Pons (tissue), 1 donor: ENCODE measurements at regions not wholly inside any gene's neighbourhood (a gene's known extent, or its start where the extent isn't known, plus 50 kb on each side); places are given as distances from the start of the nearest gene placed in this dataset.

ENCODE experiments used
- DNase-seq: peaks from one replicate; pipeline ENCODE4 v3.0.0-alpha.2; 2016; ENCODE audit warnings: low spot score

DNA sequence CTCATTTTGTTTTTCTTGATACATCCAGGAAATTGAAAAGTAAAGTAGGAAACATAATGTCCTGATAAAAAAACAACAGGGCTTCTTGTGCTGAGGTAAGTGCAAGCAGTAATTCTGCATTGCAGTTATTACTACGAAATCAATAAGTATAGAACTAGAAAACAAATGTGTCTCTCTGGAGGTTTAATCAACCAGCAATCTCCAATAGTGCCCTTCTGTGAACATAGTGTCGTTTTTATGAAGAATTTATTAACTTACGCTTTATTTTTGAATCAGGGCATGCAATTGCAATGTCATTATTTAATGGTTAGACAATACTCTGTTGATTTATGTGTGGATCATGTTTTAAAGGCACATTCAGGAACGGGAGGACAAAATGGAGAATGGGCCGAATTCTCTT lies 494.1 kb upstream of the NOVA1 start:
- no peak for DNase-seq

DNA sequence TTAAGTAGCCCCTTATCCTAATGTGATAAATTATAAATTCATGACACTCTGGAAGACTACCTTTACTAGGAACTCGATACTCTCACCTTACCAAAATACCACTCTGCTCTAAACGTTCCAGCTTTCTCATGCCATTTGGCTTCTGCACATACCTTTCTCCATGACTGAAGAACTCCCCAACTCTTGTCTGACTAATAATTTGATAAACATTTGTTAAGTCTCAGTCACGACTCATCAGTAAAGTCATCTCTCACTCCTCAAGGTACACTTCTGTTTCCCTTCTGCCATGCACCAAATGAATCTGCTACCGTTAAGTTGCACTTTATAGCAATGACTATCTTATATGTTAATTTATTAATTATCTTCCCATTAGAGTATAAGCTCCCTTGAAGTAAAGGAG lies 498.3 kb upstream of the NOVA1 start:
- no peak for DNase-seq

DNA sequence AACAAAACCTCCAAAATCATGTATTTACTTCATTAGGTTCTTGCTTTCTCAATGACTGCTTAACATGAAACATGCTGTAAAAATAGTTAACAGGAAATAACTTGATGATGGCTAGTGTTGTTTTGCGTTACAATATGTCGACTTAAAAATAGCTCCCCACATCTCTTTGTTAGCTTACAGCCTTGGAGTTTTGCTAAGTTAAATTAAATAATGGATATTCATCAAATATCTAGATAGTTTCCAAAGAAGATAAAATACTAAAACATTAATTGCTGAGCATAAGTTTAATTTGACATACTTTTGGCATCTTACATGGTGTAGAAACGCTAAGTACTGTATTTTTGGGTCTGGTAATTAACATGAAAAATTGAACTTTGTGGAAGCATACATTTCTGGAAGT lies 500.6 kb upstream of the NOVA1 start:
- DNase-seq: no peak

DNA sequence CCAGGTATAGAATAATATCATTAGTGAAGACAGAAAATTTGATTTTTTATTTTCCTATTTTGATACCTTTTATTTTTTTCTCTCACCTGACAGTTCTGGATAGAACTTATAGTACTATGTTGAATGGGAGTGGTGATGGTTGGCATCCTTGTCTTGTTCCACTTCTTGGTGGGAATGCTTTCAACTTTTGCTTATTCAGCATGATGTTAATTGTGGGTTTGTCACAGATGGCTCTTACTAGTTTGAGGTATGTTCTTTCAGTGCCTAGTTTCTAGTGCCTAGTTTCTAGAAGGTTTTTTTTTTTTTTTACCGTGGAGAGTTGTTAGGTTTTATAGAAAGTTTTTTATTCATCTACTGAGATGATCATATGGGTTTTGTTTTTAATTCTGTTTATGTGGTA lies 516.3 kb upstream of the NOVA1 start:
- DNase-seq: no peak

DNA sequence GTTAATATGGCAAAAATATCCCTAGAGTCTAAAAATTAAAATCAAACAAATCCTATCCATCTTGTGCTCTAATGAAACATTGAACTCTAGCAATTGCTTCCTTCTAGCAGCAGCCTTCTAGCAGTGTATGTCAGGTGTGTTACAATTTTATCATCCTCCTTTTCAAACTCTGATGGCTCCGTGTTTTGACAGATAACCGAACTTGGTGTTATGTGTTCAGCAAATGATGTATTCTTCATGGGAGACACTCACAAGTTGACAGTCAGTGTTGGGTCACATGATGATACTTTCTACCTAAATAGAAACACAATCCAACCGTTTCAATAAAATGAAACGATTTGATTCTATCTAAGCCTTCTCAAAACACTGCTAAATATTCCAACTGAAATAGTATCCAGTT lies 525.3 kb upstream of the NOVA1 start:
- DNase-seq: no peak

DNA sequence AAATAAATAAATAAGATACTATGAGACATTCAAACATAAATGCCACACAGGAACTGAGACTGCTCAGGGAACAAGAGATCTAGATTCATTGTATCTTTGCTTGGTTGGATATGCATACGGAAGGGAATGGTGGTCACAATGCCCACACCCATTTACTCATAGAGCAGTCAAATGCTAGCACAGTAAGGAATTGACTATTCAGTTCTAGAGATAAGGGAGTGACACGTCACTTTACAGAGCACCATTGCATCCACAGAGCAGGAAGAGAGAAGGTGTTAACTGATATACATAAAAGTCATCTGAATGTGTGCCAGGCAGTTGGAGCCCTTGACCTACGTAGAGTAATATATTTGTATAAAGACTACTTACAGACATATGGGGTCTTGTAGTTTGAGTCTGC lies 530.0 kb upstream of the NOVA1 start:
- no peak for DNase-seq

DNA sequence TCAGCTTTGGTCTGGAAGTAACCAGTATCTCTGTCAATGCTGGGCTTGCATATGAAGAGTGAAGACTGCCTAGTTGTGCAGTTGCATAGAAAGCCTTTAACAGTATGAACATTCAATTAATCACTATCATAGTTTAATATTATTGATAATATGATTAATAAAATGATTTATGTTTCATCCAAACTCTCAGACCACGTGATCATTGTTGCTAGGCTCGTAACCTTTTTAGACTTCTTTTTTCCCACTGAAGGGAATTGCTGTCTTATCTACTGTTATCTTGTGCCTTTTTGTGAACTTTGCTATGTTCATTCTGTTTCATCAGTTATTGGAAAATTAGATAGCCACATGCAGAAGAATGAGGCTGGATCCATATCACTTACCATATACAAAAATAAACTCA lies 536.4 kb upstream of the NOVA1 start:
- DNase-seq: no peak

DNA sequence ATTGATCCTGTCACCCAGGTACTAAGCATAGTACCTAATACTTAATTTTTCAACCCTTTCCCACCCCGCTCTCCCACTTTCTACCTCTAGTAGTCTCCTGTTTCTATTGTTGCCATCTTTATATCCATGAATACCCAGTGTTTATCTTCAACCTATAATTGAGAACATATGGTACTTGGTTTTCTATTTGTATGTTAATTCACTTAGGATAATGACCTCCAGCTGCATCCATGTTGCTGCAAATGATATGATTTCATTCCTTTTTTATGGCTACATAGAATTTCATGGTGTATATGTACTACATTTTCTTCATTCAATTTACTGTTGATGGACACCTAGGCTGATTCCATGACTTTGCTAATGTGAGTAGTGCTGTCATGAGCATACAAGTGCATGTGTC lies 547.3 kb upstream of the NOVA1 start:
- no peak for DNase-seq

DNA sequence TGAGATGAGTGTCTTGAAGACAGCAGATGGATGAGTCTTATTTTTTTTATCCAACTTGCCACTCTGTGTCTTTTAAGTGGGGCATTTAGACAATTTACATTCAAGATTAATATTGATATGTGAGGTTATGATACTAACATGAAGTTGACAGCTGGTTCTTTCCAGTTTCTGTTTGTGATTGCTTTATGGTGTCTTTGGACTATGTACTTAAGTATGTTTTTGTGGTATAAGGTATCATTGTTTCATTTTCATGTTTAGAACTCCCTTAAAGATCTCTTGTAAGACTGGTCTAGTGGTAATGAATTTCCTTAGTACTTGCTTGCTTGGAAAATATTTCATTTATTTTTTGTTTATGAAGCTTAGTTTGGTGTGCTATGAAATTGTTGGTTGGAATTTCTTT lies 550.3 kb upstream of the NOVA1 start:
- DNase-seq: no peak

DNA sequence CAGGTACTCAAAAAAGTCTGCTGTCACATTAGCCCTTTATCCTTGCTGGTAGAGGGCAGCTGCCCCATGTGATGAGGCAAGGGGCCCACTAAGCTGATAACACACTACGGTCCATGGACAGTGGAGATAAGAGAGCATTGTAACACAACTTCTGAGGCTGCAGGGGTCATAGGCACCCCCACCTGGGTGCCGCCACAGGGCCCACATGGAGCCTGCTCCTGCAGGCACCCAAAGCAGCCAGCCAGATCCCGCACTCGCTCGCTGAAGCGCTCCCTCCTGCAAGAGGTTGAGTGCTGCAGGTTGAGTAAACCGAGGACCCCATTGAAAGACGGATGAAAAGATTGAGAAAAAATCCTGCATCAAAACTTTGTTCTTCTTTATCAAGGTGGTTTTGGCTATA lies 566.3 kb upstream of the NOVA1 start:
- DNase-seq: no peak

DNA sequence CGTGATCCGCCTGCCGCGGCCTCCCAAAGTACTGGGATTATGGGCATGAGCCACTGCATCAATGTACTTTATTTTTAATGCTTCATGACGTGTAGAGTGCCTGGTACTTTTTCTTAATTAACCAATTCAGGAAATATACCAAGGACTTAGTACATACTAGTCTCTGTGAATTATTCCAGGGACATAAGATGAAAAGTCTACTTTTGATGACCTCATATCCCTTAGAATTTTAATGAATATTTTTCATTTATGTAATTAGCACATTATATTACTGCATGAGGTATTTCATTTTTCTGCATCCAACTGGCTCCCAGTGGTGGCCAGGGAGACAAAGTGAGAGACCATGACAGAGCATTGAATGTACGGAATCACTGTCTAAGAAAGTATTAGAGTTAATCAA lies 577.7 kb upstream of the NOVA1 start:
- DNase-seq: no peak

DNA sequence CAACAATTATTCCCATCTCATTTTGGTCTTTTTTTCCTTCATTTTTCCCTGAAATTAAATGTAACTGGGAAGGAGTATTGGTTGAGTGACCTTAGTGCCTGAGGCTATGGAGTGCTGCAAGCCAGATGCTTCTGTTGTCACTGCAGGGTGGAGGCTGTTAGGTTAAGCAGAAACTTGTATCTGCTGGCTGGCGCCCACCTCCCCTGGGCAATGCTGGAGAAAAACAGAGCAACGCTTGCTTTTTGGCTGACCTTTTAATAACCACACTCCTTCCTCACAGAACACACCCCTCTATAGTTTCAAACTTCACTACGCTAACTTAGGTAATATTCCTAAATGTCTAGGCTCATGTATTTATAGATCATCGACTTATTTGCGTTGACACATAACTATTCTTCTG lies 583.5 kb upstream of the NOVA1 start:
- no peak for DNase-seq

DNA sequence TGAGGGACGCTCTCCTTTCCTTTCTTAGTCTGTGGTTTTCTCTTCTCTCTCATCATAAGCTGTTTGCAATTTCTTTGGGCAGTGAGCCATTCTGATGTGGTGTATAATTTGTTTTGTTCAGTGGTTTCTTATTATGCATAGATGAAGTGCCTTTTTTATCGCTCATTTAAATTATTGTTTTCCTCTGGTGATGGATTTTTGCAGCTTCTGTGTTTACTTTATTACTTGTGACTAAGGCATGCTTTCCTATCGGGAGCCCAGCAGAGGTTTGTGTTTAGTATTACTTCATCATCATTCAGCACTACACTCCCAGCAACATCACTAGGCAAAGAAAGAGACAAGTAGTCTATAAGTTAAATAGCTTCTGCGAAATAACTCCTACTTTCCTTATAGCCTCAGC lies 586.6 kb upstream of the NOVA1 start:
- no peak for DNase-seq

DNA sequence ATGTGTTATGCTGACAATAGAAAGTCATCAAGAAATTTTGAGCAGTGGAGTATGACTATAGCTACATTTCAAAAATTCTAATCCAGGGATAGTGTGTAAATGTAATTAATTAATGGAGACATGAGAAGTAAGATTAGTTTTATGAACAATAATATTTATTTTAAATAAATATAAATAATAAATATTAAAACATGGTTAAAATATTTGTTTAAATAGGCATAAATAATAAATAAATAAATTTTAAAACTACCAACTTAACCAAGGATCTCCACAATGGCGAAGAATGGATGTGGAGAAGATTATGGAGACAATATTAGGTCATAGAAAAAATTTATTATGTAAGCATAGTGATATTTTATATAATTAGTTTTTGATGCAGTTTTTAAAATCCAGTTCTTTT lies 588.2 kb upstream of the NOVA1 start:
- DNase-seq: no peak

DNA sequence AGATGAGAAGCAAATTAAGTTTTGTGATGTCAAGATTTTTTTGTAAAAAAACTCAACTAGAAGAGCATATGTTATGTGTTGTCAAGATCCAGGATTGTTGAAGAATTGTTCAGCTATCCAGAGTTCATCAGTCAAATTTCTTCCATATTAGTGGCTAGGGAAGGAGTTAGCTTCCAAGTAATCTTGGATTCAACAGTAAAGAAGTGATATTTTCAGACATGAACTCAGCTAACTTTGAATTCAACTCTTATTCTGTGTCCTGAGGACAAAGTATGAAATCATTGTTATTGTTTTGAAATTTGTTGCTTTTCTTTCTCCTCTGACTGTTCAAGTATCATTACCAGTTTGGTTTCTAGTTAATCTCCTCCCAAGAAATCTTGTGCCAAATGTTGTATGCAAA lies 589.3 kb upstream of the NOVA1 start:
- DNase-seq: no peak

DNA sequence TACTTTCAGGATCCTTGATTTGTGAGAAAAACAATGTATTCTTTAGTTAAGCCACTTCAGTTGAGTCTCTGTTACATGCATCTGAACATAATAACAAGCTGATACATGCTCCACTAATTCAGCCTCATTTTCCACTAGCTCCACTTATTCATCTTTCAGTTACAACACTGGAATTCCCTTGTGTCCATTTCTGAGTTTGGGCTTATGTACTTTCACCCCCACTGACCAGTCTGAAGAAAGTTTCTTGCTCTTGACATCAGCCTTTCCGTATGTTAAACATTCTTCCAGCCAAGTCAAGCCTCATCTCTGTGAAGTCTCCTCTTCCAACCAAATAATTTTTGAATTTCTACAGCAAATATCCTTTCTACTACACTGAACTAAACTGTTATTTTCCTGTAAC lies 592.5 kb upstream of the NOVA1 start:
- DNase-seq: no peak

DNA sequence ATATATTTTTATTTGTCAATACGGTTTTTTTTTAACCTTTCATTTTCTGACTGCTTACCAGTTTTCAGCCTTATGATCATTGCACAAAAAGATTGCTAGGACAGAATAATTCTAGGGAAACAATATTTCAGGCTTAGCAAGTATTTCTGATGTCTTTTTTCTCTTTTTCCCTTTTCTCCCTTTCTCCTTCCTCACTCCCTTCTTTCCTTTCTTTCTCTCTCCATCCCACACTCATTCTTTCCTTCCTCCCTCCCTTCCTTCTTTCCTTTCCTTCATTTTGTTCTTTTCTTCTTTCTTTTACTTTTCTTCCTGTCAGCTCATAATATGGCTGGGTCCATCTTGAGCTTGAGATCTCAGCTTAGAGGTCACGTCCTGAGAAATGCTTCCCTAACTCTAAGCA lies 601.4 kb upstream of the NOVA1 start:
- no peak for DNase-seq

DNA sequence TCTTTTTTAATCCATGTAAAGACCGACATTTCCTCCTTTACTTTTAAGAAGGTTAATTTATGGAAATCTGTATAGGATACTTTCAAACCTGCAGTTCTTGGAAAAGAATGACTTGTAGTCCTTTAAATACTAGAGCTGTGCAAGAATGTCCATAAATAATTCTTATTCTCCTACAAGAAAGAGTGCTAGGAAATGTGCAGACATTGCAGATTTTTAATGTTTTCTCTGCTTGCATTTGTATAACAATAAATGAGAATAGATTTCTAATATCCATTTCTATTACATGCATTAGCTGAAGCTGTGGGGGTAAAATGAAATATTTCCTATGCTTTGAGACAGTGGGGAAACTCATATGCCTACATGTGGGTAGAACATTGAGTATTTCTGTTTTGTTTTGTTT lies 607.2 kb upstream of the NOVA1 start:
- no peak for DNase-seq

DNA sequence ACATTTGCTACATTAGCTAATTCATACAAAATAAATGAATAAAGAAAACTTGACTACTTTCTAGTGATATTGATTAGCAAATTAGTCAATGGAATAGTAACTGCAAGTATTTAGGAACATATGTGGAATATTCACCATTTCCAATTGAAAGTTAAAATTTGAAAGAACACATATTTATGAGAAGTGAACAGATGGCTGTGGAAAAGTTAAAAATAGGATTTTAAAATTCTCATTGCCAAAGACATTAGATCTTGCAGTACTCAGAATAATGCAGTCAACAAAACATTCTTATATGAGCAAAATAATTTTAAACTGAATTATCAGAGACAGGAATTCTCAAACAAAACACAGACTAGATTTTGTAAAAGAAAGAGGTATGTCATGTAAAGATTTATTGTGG lies 613.9 kb upstream of the NOVA1 start:
- no peak for DNase-seq

DNA sequence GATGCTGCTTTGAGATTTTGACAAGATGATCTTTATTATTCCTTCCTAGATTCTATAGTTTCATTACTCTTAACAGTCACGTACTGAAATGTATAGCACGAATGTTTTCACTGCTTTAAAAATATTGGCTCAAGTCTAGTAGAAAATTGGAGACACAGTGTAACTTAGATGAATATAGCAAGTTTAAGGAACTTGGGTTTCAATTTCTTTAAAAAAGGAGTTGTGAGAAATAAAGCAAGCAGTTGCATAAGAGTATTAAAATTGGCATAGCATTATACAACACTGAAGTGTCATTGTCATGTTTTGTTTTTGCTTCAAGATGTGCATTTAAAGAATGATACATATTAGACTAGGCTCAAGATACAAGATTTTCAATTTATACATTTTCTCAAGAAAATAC lies 624.8 kb upstream of the NOVA1 start:
- DNase-seq: no peak

DNA sequence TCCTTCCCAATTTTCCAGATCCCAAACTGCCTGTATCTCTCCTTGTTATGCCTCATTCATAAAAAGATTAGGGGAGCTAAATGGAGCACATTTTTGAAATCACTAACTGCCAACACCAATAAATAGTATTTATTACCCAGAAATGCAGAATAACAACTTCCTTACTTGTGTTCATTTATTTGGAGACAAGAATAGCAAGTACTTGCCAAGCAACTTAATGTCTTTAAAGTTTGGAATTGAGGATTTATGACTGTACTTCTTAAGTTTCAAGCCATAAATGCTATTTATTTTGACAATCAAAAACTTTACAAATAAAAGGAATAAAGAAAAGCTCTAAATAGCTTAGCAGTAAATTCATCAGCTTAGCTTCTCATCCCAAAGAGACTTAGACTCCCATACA lies 626.1 kb upstream of the NOVA1 start:
- DNase-seq: no peak

DNA sequence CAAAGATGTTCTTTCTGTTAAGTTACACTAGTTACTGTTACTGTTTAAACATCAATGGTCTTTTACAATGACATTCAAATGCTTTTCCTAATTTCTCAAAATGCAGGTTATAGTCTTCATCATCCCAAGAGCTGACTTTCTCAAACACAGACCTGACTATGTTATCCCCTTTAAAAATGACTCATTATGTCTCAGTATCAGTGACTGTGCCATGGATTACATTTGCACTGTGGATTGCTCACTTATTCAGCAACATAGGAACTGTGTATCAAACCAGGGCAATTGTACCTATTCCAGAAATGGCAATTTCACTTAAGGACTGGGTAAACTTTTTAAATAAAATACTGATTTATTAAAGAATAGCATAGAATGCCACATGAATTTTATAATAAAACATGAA lies 630.2 kb upstream of the NOVA1 start:
- DNase-seq: no peak

DNA sequence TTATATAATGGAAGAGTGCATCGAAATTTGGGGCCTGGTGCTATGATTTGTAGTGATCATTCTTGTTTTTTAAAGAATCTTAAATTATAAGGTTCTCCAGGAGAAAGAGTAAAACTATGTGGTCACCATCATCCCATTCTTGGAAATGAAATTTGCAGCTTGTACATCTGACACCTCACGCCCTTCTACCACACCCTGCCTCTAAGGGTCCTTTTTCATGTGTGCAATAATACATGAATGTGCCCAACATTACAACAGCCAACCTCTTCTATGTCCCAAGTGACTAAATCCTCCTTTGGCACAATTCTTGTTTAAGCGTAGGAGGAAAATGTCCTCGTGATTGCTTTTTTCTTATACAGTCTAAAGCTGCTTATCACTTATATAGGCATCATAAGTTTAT lies 636.5 kb upstream of the NOVA1 start:
- DNase-seq: no peak

DNA sequence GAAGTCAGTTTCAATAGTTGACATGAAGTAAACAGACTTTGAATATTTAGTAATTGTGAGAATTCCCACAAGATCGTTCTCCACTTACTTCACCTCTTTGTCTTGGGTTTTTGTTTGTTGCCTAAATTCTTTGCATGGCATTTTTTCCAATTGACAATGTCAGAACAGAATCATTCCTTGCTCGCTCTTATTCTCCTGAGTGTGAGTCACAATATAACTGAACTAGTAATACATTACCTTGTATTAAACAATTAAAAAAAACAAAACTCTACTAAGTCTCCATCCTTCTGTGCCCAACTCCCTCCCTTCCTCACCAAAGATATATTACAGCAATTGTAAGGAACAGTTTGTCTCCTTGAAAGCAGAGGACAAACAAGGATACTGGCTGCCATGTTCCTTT lies 638.8 kb upstream of the NOVA1 start:
- no peak for DNase-seq

DNA sequence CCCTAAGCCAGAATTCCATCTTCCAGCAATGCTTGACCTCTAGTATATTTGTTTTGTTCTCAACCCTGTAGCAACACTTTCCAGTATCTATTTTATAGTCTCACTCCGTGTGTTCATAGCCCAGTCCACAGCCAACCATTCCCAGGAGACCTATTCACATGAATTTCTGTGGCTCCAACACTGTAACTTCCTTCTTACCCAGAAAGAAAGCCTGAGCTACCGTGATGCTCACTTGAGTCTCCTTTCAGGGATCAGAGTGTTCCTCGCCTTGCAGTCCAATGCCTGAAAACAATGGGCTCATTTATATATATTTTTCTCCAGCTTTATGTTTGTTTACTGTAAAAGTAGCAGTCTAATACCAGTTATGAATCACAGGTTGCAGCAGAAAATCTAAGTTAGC lies 645.0 kb upstream of the NOVA1 start:
- no peak for DNase-seq

DNA sequence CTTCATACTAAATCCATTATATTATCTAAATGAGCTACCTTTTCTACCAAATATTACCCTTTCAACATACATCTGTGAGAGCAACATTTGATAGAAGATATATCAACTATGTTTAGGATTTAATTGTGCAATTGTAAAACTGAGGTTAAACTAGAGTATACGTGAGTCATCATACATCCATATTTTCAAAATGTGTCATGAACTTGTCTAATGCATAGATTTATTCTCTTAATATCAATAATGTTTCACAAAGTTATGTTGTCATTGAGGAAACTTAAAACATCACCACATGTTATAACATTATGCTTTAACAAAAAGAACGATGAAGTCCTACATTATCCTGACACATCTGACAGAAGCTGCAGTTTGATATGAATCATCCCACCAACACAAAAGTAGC lies 645.5 kb upstream of the NOVA1 start:
- no peak for DNase-seq
